Fibroblast of lung (primary cell): ENCODE measurements at regions not wholly inside any gene's neighbourhood (a gene's known extent, or its start where the extent isn't known, plus 50 kb on each side); places are given as distances from the start of the nearest gene placed in this dataset.

Experiments used
- CTCF ChIP-seq, 2 donors: IDR thresholded peaks in 1 of 2; conservative IDR thresholded peaks in 1 of 2; 1 replicate in 1 of 2; 2 replicates in 1 of 2; pipeline ENCODE4 v1.5.1; 2011 to 2012; ENCODE audit warnings: low read length in 2 of 2, control low read depth in 1 of 2, inconsistent platforms in 1 of 2, low read depth in 1 of 2, mild to moderate bottlenecking in 1 of 2
- EZH2 ChIP-seq: IDR thresholded peaks from 2 replicates; pipeline ENCODE4 v1.5.1; 2012; ENCODE audit warnings: low read length, control low read depth, mild to moderate bottlenecking; ENCODE audit errors: missing control alignments

DNA sequence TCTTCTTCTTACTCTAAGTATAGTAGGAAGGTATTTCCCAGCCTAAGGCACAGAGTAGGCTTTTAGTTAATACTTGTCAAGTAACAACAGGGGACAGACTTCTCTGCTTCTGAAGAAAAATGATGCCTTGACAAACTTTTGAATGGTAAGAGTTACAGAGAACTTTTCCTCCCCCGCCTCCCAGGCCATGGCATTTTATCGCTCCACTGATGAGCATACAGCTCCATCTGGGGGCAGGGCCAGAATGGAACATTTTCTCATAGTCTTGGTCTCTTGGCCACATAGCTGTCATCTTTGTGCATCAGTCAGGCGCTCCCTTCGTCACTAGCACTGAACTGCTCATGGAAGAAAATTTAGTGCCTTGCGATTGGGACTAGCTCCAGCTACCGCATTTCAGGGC is 1066.8 kb upstream of the CITED2 start:
- TF ChIP-seq CTCF (conservative IDR thresholded peaks at IDR 0.05 in 1 of 2, IDR thresholded peaks at IDR 0.05 in 1 of 2; ENCODE audit: low read depth in 1 of 2, low read length in 2 of 2) (peak; percentile 42 to 44), EZH2 (no peak)
